NB4 (cell line): ENCODE measurements at regions not wholly inside any gene's neighbourhood (a gene's known extent, or its start where the extent isn't known, plus 50 kb on each side); places are given as distances from the start of the nearest gene placed in this dataset.

Experiments used
- CTCF ChIP-seq: IDR thresholded peaks from one replicate; pipeline ENCODE4 v1.5.1; 2012; ENCODE audit warnings: low read depth, low read length
- MAX ChIP-seq: IDR thresholded peaks from 2 replicates; pipeline ENCODE4 v1.6.1; 2011; ENCODE audit warnings: low read depth, low read length
- MYC ChIP-seq: IDR thresholded peaks from 2 replicates; pipeline ENCODE4 v1.6.1; 2011; ENCODE audit warnings: low read depth, low read length
- POLR2A ChIP-seq: IDR thresholded peaks from 2 replicates; pipeline ENCODE4 v1.6.1; 2011; ENCODE audit warnings: mild to moderate bottlenecking; ENCODE audit not compliant: insufficient read length; ENCODE audit errors: extremely low read depth

- no peak for TF ChIP-seq CTCF
- TF ChIP-seq MAX, result no peak
- TF ChIP-seq POLR2A, result no peak
- no peak for TF ChIP-seq MYC
These were observed 94.7 kb upstream of the CCDC71L start for GRCh38 chr7:106755641-106756040.
